HFF-Myc (cell line): ENCODE measurements at regions not wholly inside any gene's neighbourhood (a gene's known extent, or its start where the extent isn't known, plus 50 kb on each side); places are given as distances from the start of the nearest gene placed in this dataset.
A peak's percentile ranks its signal among the peaks of the same experiment; 100 is the strongest.

Source experiments
- DNase-seq: peaks from one replicate; pipeline ENCODE4 v3.0.0-alpha.2; 2011; ENCODE audit warnings: low read depth; ENCODE audit errors: extremely low read depth
- H3K4me3 ChIP-seq: replicated peaks from 2 replicates; pipeline ENCODE4 v1.5.1; 2011; ENCODE audit warnings: low read depth, mild to moderate bottlenecking, control low read depth, low read length
- CTCF ChIP-seq: IDR thresholded peaks from 2 replicates; pipeline ENCODE4 v1.5.1; 2012; ENCODE audit warnings: mild to moderate bottlenecking, low read depth, low read length, control low read depth; ENCODE audit errors: missing control alignments

GRCh38 chr2:9753665-9754531 is 89.4 kb upstream of the TAF1B start:
- no peak for DNase-seq
- H3K4me3 ChIP-seq: no peak overlapping the region
- TF ChIP-seq CTCF: no peak

GRCh38 chr2:9754532-9754887 is 88.8 kb upstream of the TAF1B start:
- no peak overlapping the region for H3K4me3 ChIP-seq
- TF ChIP-seq CTCF: no peak
- DNase-seq: no peak

DNA sequence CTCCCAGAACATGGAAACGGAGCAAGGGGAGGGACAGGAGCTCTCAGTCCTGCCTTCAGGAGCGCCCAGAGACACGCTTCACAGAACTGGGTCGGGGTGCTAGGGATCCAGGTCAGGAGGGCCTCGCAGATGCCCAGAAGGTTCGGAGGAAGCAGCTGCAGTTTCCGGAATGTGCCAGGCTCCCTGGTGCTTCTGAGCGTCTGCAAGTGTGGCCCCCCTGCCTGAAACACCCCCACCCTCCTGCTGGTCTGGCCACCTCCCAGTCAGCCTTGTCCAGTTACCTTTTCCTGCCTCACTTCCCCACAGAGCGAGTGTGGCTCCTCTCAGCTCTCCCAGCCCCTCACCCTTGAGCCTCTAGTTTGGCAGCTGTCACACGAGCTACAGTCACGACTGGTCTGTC is 88.3 kb upstream of the TAF1B start:
- DNase-seq: no peak
- no peak for TF ChIP-seq CTCF
- H3K4me3 ChIP-seq: no peak overlapping the region

- no peak overlapping the region for H3K4me3 ChIP-seq
- TF ChIP-seq CTCF: no peak
- no peak for DNase-seq
Measured at GRCh38 chr2:9755638-9756037, 87.6 kb upstream of the TAF1B start.

DNA sequence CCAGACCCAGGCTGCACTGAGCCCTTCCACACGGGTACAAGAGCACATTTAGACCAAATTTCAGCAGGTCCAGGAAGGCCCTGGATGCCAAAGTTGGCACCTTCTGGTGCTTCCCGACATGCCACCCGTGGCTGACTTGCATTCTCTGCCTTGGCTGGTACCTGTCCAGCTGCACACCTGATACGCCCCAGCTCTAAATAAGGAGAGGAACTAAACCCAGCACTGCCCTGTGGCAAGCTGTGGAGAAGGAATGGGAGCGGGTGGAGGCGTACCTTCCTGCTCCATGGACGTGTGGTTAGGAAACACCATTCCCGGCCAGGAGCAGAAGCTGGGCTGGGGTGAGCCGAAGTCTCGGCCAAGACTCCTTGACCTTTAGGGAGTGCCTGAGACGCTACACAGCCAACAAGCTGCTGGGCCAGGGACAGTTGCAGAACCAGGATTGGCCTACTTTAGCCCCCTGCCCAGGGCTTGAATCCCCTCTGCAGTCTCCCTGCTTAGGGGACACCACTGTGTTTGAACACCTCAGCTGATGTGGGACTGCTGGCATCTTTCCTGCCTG is 86.5 kb upstream of the TAF1B start:
- DNase-seq: no peak
- no peak for TF ChIP-seq CTCF
- H3K4me3 ChIP-seq: no peak overlapping the region

GRCh38 chr2:9757501-9758264 is 85.6 kb upstream of the TAF1B start:
- H3K4me3 ChIP-seq: 0 out of 2 replicates have a peak overlapping the region, but pooled peaks have one; percentile 1
- TF ChIP-seq CTCF: no peak
- DNase-seq: no peak
